Ishikawa (cell line): ENCODE measurements at regions not wholly inside any gene's neighbourhood (a gene's known extent, or its start where the extent isn't known, plus 50 kb on each side); places are given as distances from the start of the nearest gene placed in this dataset.

Source experiments
- CEBPB ChIP-seq: IDR thresholded peaks from 2 replicates; pipeline ENCODE4 v1.6.1; 2012
- CREB1 ChIP-seq: IDR thresholded peaks from 2 replicates; pipeline ENCODE4 v1.6.1; 2012; ENCODE audit warnings: low read depth
- EGR1 ChIP-seq: IDR thresholded peaks from 2 replicates; pipeline ENCODE4 v1.6.1; 2012
- EP300 ChIP-seq: IDR thresholded peaks from 2 replicates; pipeline ENCODE4 v1.6.1; 2012; ENCODE audit warnings: borderline replicate concordance
- FOXM1 ChIP-seq: IDR thresholded peaks from 2 replicates; pipeline ENCODE4 v1.6.1; 2012; ENCODE audit warnings: low read depth, borderline replicate concordance
- NFIC ChIP-seq: IDR thresholded peaks from 2 replicates; pipeline ENCODE4 v1.6.1; 2012
- RAD21 ChIP-seq: IDR thresholded peaks from 2 replicates; pipeline ENCODE4 v1.6.1; 2012; ENCODE audit warnings: low read depth
- TAF1 ChIP-seq: IDR thresholded peaks from 2 replicates; pipeline ENCODE4 v1.6.1; 2012; ENCODE audit warnings: low read depth, mild to moderate bottlenecking
- TCF12 ChIP-seq: IDR thresholded peaks from 2 replicates; pipeline ENCODE4 v1.6.1; 2012; ENCODE audit warnings: low read depth
- TEAD4 ChIP-seq: IDR thresholded peaks from 2 replicates; pipeline ENCODE4 v1.6.1; 2012
- USF1 ChIP-seq: IDR thresholded peaks from 2 replicates; pipeline ENCODE4 v1.6.1; 2012
- YY1 ChIP-seq: IDR thresholded peaks from 2 replicates; pipeline ENCODE4 v1.6.1; 2012; ENCODE audit warnings: low read depth
- ZBTB7A ChIP-seq: IDR thresholded peaks from 2 replicates; pipeline ENCODE4 v1.6.1; 2012; ENCODE audit warnings: low read depth
- TF ChIP-seq, protein P1 (sequence below): IDR thresholded peaks from 2 replicates; pipeline ENCODE4 v1.6.1; 2012; ENCODE audit warnings: low read depth, mild to moderate bottlenecking
- TF ChIP-seq, protein P2 (sequence below): IDR thresholded peaks from 2 replicates; pipeline ENCODE4 v1.6.1; 2012

GRCh38 chr6:76472858-76473257 is 400.4 kb upstream of the IMPG1 start:
- TF ChIP-seq USF1 (no peak), TAF1 (no peak), ZBTB7A (no peak), EGR1 (no peak), TEAD4 (no peak), YY1 (no peak), TCF12 (no peak), EP300 (no peak), NFIC (no peak), RAD21 (no peak), CREB1 (no peak), FOXM1 (no peak)
- TF ChIP-seq, protein P1, sequence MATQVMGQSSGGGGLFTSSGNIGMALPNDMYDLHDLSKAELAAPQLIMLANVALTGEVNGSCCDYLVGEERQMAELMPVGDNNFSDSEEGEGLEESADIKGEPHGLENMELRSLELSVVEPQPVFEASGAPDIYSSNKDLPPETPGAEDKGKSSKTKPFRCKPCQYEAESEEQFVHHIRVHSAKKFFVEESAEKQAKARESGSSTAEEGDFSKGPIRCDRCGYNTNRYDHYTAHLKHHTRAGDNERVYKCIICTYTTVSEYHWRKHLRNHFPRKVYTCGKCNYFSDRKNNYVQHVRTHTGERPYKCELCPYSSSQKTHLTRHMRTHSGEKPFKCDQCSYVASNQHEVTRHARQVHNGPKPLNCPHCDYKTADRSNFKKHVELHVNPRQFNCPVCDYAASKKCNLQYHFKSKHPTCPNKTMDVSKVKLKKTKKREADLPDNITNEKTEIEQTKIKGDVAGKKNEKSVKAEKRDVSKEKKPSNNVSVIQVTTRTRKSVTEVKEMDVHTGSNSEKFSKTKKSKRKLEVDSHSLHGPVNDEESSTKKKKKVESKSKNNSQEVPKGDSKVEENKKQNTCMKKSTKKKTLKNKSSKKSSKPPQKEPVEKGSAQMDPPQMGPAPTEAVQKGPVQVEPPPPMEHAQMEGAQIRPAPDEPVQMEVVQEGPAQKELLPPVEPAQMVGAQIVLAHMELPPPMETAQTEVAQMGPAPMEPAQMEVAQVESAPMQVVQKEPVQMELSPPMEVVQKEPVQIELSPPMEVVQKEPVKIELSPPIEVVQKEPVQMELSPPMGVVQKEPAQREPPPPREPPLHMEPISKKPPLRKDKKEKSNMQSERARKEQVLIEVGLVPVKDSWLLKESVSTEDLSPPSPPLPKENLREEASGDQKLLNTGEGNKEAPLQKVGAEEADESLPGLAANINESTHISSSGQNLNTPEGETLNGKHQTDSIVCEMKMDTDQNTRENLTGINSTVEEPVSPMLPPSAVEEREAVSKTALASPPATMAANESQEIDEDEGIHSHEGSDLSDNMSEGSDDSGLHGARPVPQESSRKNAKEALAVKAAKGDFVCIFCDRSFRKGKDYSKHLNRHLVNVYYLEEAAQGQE, result no peak
- TF ChIP-seq, protein P2, sequence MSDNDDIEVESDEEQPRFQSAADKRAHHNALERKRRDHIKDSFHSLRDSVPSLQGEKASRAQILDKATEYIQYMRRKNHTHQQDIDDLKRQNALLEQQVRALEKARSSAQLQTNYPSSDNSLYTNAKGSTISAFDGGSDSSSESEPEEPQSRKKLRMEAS, result no peak

DNA sequence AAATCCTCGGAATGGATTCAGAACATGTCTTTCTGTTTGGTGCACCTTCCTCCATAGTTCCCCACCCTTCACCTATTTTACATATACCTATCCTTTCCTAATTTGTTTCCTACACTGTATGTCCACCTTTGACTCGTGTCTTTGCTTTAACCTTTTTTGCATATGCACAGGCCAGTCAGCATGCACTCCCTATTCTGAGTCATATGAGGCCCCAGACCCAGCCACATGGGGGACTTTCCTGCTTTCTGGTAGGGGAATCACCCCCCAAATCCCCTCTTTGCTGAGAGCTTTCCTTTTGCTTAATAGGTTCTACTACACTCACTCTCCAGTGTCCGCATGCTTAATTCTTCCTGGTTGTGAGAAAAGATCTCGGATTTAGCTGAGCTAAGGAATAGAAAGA is 393.8 kb upstream of the IMPG1 start:
- TF ChIP-seq, protein P1, result no peak
- TF ChIP-seq NFIC, result no peak
- TF ChIP-seq RAD21, result no peak
- TF ChIP-seq CREB1, result no peak
- no peak for TF ChIP-seq EGR1
- no peak for TF ChIP-seq TEAD4
- no peak for TF ChIP-seq TCF12
- no peak for TF ChIP-seq EP300
- TF ChIP-seq, protein P2, result no peak
- TF ChIP-seq YY1, result no peak
- no peak for TF ChIP-seq ZBTB7A
- TF ChIP-seq USF1, result no peak
- TF ChIP-seq FOXM1, result no peak
- TF ChIP-seq TAF1, result no peak
- TF ChIP-seq CEBPB, result no peak

DNA sequence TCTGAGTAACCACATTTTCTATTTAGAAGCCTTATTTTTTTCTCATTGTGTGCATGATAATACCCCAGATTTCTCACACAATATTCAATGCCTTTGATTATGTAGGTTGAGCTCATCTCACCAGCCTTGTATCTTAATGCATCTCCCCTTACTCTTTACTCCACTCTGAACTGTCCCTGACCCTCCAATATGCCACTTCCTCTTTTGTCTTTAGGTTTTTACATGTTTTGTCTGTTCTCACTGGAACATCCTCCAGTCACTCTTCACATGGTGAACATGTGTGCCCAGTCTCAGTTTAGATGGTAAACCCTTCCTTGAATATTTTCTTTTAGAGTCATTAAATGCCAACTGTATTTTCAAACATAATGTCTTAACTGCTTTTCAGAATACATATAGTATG is 392.9 kb upstream of the IMPG1 start:
- TF ChIP-seq, protein P2, result no peak
- TF ChIP-seq YY1 (no peak), NFIC (no peak), TAF1 (no peak), USF1 (no peak), CEBPB (no peak), EP300 (no peak), TEAD4 (no peak), CREB1 (no peak), EGR1 (no peak), FOXM1 (no peak), ZBTB7A (no peak), TCF12 (no peak), RAD21 (no peak)
- TF ChIP-seq, protein P1, result no peak

DNA sequence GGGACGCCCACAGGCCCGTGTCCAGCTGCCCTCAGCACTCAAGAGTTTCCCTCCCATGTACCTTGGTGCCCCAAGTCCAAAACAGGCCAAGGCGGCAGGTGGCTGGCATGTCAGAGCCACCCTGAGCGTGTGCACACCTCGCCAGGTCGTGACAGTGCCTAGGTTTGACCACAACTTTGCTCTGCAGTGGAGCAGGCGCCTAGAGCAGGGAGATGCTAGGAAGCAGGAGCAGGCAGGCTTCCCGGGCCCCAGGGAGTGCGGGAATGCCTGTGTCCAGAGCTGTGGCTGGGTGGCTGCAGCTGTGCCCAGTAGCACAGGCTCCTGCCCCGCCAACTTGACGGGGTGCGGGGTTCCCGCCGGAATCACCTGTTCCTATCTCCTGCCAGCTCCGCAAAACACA is 380.8 kb upstream of the IMPG1 start:
- TF ChIP-seq NFIC (no peak), EP300 (no peak), TCF12 (no peak), FOXM1 (no peak), TAF1 (no peak), USF1 (no peak), CEBPB (no peak)
- TF ChIP-seq, protein P2, result no peak
